ENCODE measurements at regions not wholly inside any gene's neighbourhood (a gene's known extent, or its start where the extent isn't known, plus 50 kb on each side); places are given as distances from the start of the nearest gene placed in this dataset.

GRCh38 chr4:188414441-188414840 lies 275.2 kb downstream of the TRIML1 start:
- peaks cover 0 to 2% (median 0%) of the 10 kb centered on the region in 3 donors for H3K36me3 Mint-ChIP-seq
- Histone ChIP-seq H3K36me3 (ENCODE audit: insufficient read depth, low read length) (no peaks in the 10 kb centered on the region), H3K27me3 (ENCODE audit: insufficient read depth, low read length, poor library complexity, severe bottlenecking) (no peaks in the 10 kb centered on the region), H3K9me3 (ENCODE audit: low read length) (no peaks in the 10 kb centered on the region), H3K27ac (ENCODE audit: low read depth, low read length) (no peak overlapping the region), H3K4me1 (ENCODE audit: insufficient read depth, low read length) (no peaks in the 10 kb centered on the region), H3K4me3 (ENCODE audit: low read length) (no peak overlapping the region)
- no peak for DNase-seq
- H3K27me3 Mint-ChIP-seq = no peaks in the 10 kb centered on the region
- H3K9me3 Mint-ChIP-seq = peaks cover 6 to 18% (median 15%) of the 10 kb centered on the region in 5 donors
- no peaks in the 10 kb centered on the region for H3K4me1 Mint-ChIP-seq
- CTCF ChIA-PET = no interaction called here
- POLR2A ChIA-PET = no interaction called here
- no peak overlapping the region for H3K27ac Mint-ChIP-seq
- no peak overlapping the region for H3K4me3 Mint-ChIP-seq

GRCh38 chr4:188417181-188417580 lies 277.9 kb downstream of the TRIML1 start:
- ChIA-PET CTCF (no interaction called here), POLR2A (no interaction called here)
- Mint-ChIP-seq H3K4me1 (no peaks in the 10 kb centered on the region), H3K36me3 (peaks cover 0 to 2% (median 0%) of the 10 kb centered on the region in 3 donors), H3K9me3 (peaks cover 3 to 18% (median 15%) of the 10 kb centered on the region in 5 donors), H3K27me3 (no peaks in the 10 kb centered on the region), H3K27ac (no peak overlapping the region), H3K4me3 (no peak overlapping the region)
- Histone ChIP-seq H3K4me1 (ENCODE audit: insufficient read depth, low read length) (no peaks in the 10 kb centered on the region), H3K4me3 (ENCODE audit: low read length) (no peak overlapping the region), H3K27me3 (ENCODE audit: insufficient read depth, low read length, poor library complexity, severe bottlenecking) (no peaks in the 10 kb centered on the region), H3K9me3 (ENCODE audit: low read length) (no peaks in the 10 kb centered on the region), H3K36me3 (ENCODE audit: insufficient read depth, low read length) (no peaks in the 10 kb centered on the region), H3K27ac (ENCODE audit: low read depth, low read length) (no peak overlapping the region)
- no peak for DNase-seq

- Mint-ChIP-seq H3K36me3 (no peaks in the 10 kb centered on the region), H3K27me3 (no peaks in the 10 kb centered on the region), H3K9me3 (peaks cover 0 to 5% (median 0%) of the 10 kb centered on the region in 5 donors), H3K4me3 (no peak overlapping the region), H3K27ac (no peak overlapping the region), H3K4me1 (no peaks in the 10 kb centered on the region)
- DNase-seq = no peak
- Histone ChIP-seq H3K36me3 (ENCODE audit: insufficient read depth, low read length) (no peaks in the 10 kb centered on the region), H3K9me3 (ENCODE audit: low read length) (no peaks in the 10 kb centered on the region), H3K27ac (ENCODE audit: low read depth, low read length) (no peak overlapping the region), H3K4me3 (ENCODE audit: low read length) (no peak overlapping the region), H3K4me1 (ENCODE audit: insufficient read depth, low read length) (no peaks in the 10 kb centered on the region), H3K27me3 (ENCODE audit: insufficient read depth, low read length, poor library complexity, severe bottlenecking) (no peaks in the 10 kb centered on the region)
- CTCF ChIA-PET = no interaction called here
- POLR2A ChIA-PET = no interaction called here
Observed at GRCh38 chr4:188423039-188423438, 283.8 kb downstream of the TRIML1 start.

GRCh38 chr4:188428935-188429334 lies 289.7 kb downstream of the TRIML1 start:
- Mint-ChIP-seq H3K4me3 (no peak overlapping the region), H3K27me3 (peaks cover 0 to 1% of the 10 kb centered on the region in 2 donors), H3K4me1 (no peaks in the 10 kb centered on the region), H3K27ac (no peak overlapping the region), H3K36me3 (no peaks in the 10 kb centered on the region), H3K9me3 (peaks cover 0 to 16% (median 13%) of the 10 kb centered on the region in 5 donors)
- Histone ChIP-seq H3K9me3 (ENCODE audit: low read length) (no peaks in the 10 kb centered on the region), H3K36me3 (ENCODE audit: insufficient read depth, low read length) (no peaks in the 10 kb centered on the region), H3K4me1 (ENCODE audit: insufficient read depth, low read length) (no peaks in the 10 kb centered on the region), H3K27me3 (ENCODE audit: insufficient read depth, low read length, poor library complexity, severe bottlenecking) (no peaks in the 10 kb centered on the region), H3K27ac (ENCODE audit: low read depth, low read length) (no peak overlapping the region), H3K4me3 (ENCODE audit: low read length) (no peak overlapping the region)
- DNase-seq = no peak
- POLR2A ChIA-PET = no interaction called here
- CTCF ChIA-PET = no interaction called here

- no peaks in the 10 kb centered on the region for H3K4me1 ChIP-seq (ENCODE audit: insufficient read depth, low read length)
- no peaks in the 10 kb centered on the region for H3K9me3 ChIP-seq (ENCODE audit: low read length)
- DNase-seq = no peak
- no peak overlapping the region for H3K27ac ChIP-seq (ENCODE audit: low read depth, low read length)
- no peaks in the 10 kb centered on the region for H3K27me3 ChIP-seq (ENCODE audit: insufficient read depth, low read length, poor library complexity, severe bottlenecking)
- CTCF ChIA-PET = no interaction called here
- H3K4me1 Mint-ChIP-seq = no peaks in the 10 kb centered on the region
- POLR2A ChIA-PET = no interaction called here
- H3K36me3 ChIP-seq (ENCODE audit: insufficient read depth, low read length) = no peaks in the 10 kb centered on the region
- peaks cover 0 to 22% (median 13%) of the 10 kb centered on the region in 5 donors for H3K9me3 Mint-ChIP-seq
- peaks cover 0 to 1% of the 10 kb centered on the region in 2 donors for H3K27me3 Mint-ChIP-seq
- H3K4me3 ChIP-seq (ENCODE audit: low read length) = no peak overlapping the region
- H3K36me3 Mint-ChIP-seq = no peaks in the 10 kb centered on the region
- no peak overlapping the region for H3K27ac Mint-ChIP-seq
- no peak overlapping the region for H3K4me3 Mint-ChIP-seq
Observed at GRCh38 chr4:188429965-188430364, 290.7 kb downstream of the TRIML1 start.

- CTCF ChIA-PET = no interaction called here
- H3K9me3 Mint-ChIP-seq = peaks cover 3 to 22% (median 13%) of the 10 kb centered on the region in 5 donors
- no peaks in the 10 kb centered on the region for H3K4me1 Mint-ChIP-seq
Observed at GRCh38 chr4:188430384-188430783, 291.1 kb downstream of the TRIML1 start.

GRCh38 chr4:188432328-188432727 lies 293.1 kb downstream of the TRIML1 start:
- Mint-ChIP-seq H3K4me1 (no peaks in the 10 kb centered on the region), H3K27ac (no peak overlapping the region), H3K27me3 (peaks cover 0 to 1% of the 10 kb centered on the region in 2 donors), H3K9me3 (peaks cover 7 to 25% (median 13%) of the 10 kb centered on the region in 5 donors), H3K4me3 (no peak overlapping the region), H3K36me3 (no peaks in the 10 kb centered on the region)
- Histone ChIP-seq H3K4me3 (ENCODE audit: low read length) (no peak overlapping the region), H3K4me1 (ENCODE audit: insufficient read depth, low read length) (no peaks in the 10 kb centered on the region), H3K9me3 (ENCODE audit: low read length) (no peaks in the 10 kb centered on the region), H3K27me3 (ENCODE audit: insufficient read depth, low read length, poor library complexity, severe bottlenecking) (no peaks in the 10 kb centered on the region), H3K27ac (ENCODE audit: low read depth, low read length) (no peak overlapping the region), H3K36me3 (ENCODE audit: insufficient read depth, low read length) (no peaks in the 10 kb centered on the region)
- DNase-seq = no peak
- POLR2A ChIA-PET = no interaction called here
- CTCF ChIA-PET = no interaction called here

More at GRCh38 chr4:188430384-188430783, 291.1 kb downstream of the TRIML1 start:
- Histone ChIP-seq H3K4me1 (ENCODE audit: insufficient read depth, low read length) (no peaks in the 10 kb centered on the region), H3K36me3 (ENCODE audit: insufficient read depth, low read length) (no peaks in the 10 kb centered on the region), H3K27ac (ENCODE audit: low read depth, low read length) (no peak overlapping the region), H3K27me3 (ENCODE audit: insufficient read depth, low read length, poor library complexity, severe bottlenecking) (no peaks in the 10 kb centered on the region), H3K9me3 (ENCODE audit: low read length) (no peaks in the 10 kb centered on the region), H3K4me3 (ENCODE audit: low read length) (no peak overlapping the region)
- no peak for DNase-seq
- Mint-ChIP-seq H3K36me3 (no peaks in the 10 kb centered on the region), H3K27me3 (peaks cover 0 to 1% of the 10 kb centered on the region in 2 donors), H3K27ac (no peak overlapping the region), H3K4me3 (no peak overlapping the region)
- POLR2A ChIA-PET = no interaction called here

GRCh38 chr4:188433741-188434315 lies 294.6 kb downstream of the TRIML1 start:
- no peak overlapping the region for H3K27ac ChIP-seq (ENCODE audit: low read depth, low read length)
- no peaks in the 10 kb centered on the region for H3K27me3 ChIP-seq (ENCODE audit: insufficient read depth, low read length, poor library complexity, severe bottlenecking)
- Mint-ChIP-seq H3K4me1 (no peaks in the 10 kb centered on the region), H3K27me3 (peaks cover 0 to 1% of the 10 kb centered on the region in 2 donors), H3K36me3 (no peaks in the 10 kb centered on the region), H3K9me3 (peaks cover 7 to 25% (median 13%) of the 10 kb centered on the region in 5 donors), H3K4me3 (no peak overlapping the region), H3K27ac (no peak overlapping the region)
- POLR2A ChIA-PET = no interaction called here
- H3K4me1 ChIP-seq (ENCODE audit: insufficient read depth, low read length) = no peaks in the 10 kb centered on the region
- no peaks in the 10 kb centered on the region for H3K36me3 ChIP-seq (ENCODE audit: insufficient read depth, low read length)
- CTCF ChIA-PET = no interaction called here
- DNase-seq = no peak
- no peak overlapping the region for H3K4me3 ChIP-seq (ENCODE audit: low read length)
- H3K9me3 ChIP-seq (ENCODE audit: low read length) = no peaks in the 10 kb centered on the region

- no peaks in the 10 kb centered on the region for H3K27me3 ChIP-seq (ENCODE audit: insufficient read depth, low read length, poor library complexity, severe bottlenecking)
- H3K4me3 ChIP-seq (ENCODE audit: low read length) = no peak overlapping the region
- H3K4me3 Mint-ChIP-seq = no peak overlapping the region
- peaks cover 0 to 1% of the 10 kb centered on the region in 2 donors for H3K27me3 Mint-ChIP-seq
- peaks cover 7 to 25% (median 13%) of the 10 kb centered on the region in 5 donors for H3K9me3 Mint-ChIP-seq
- H3K27ac Mint-ChIP-seq = no peak overlapping the region
- ChIA-PET POLR2A (no interaction called here), CTCF (no interaction called here)
- H3K36me3 Mint-ChIP-seq = no peaks in the 10 kb centered on the region
- no peak overlapping the region for H3K27ac ChIP-seq (ENCODE audit: low read depth, low read length)
- no peak for DNase-seq
- H3K4me1 ChIP-seq (ENCODE audit: insufficient read depth, low read length) = no peaks in the 10 kb centered on the region
- no peaks in the 10 kb centered on the region for H3K9me3 ChIP-seq (ENCODE audit: low read length)
- H3K4me1 Mint-ChIP-seq = no peaks in the 10 kb centered on the region
- H3K36me3 ChIP-seq (ENCODE audit: insufficient read depth, low read length) = no peaks in the 10 kb centered on the region
Observed at GRCh38 chr4:188434643-188435042, 295.4 kb downstream of the TRIML1 start.

All from CD8-positive, alpha-beta memory T cell (primary cell).